Mesenchymal stem cell (in vitro differentiated cells and primary cell): ENCODE measurements at regions not wholly inside any gene's neighbourhood (a gene's known extent, or its start where the extent isn't known, plus 50 kb on each side); places are given as distances from the start of the nearest gene placed in this dataset.

Experiments used
- DNase-seq: peaks from one replicate; pipeline ENCODE4 v3.0.0-alpha.2; 2013
- H2AFZ ChIP-seq: one replicate; pipeline ENCODE4 v1.6.1; 2013; ENCODE audit warnings: low read depth, mild to moderate bottlenecking, control low read depth, inconsistent platforms, low read length, moderate library complexity
- H2AK5ac ChIP-seq: 2 replicates; pipeline ENCODE4 v1.6.1; 2013; ENCODE audit warnings: low read length, moderate library complexity, mild to moderate bottlenecking, inconsistent platforms; ENCODE audit not compliant: severe bottlenecking
- H2BK120ac ChIP-seq: one replicate; pipeline ENCODE4 v1.6.1; 2013; ENCODE audit warnings: low read depth, mild to moderate bottlenecking, inconsistent platforms, low read length, moderate library complexity
- H2BK12ac ChIP-seq, 2 experiments: one replicate each; pipeline ENCODE4 v1.6.1; 2013; ENCODE audit warnings: inconsistent platforms in 2 of 2, low read length in 2 of 2, mild to moderate bottlenecking in 2 of 2, moderate library complexity in 2 of 2, control low read depth in 1 of 2
- H2BK15ac ChIP-seq: one replicate; pipeline ENCODE4 v1.6.1; 2013; ENCODE audit warnings: mild to moderate bottlenecking, low read depth, inconsistent platforms; ENCODE audit not compliant: poor library complexity, severe bottlenecking
- H2BK5ac ChIP-seq: 2 replicates; pipeline ENCODE4 v1.6.1; 2013; ENCODE audit warnings: low read depth, mild to moderate bottlenecking, low read length, control low read depth, inconsistent platforms; ENCODE audit not compliant: poor library complexity, severe bottlenecking
- H3K14ac ChIP-seq, 2 experiments: one replicate each; pipeline ENCODE4 v1.6.1; 2013; ENCODE audit warnings: inconsistent platforms in 2 of 2, low read length in 2 of 2, control low read depth in 1 of 2, mild to moderate bottlenecking in 1 of 2, moderate library complexity in 1 of 2
- H3K18ac ChIP-seq, 2 experiments: one replicate each; pipeline ENCODE4 v1.6.1; 2013; ENCODE audit warnings: inconsistent platforms in 2 of 2, low read length in 2 of 2, control low read depth in 1 of 2, low read depth in 1 of 2, mild to moderate bottlenecking in 1 of 2
- H3K23ac ChIP-seq, 2 experiments: one replicate each; pipeline ENCODE4 v1.6.1; 2013; ENCODE audit warnings: inconsistent platforms in 2 of 2, low read length in 2 of 2, mild to moderate bottlenecking in 2 of 2, moderate library complexity in 2 of 2, control low read depth in 1 of 2
- H3K27ac ChIP-seq: 2 replicates; pipeline ENCODE4 v1.5.1; 2013; ENCODE audit warnings: mild to moderate bottlenecking, moderate library complexity, low read length, control low read depth, inconsistent platforms; ENCODE audit not compliant: poor library complexity, severe bottlenecking
- H3K27me3 ChIP-seq, 2 experiments: 2 replicates each; pipeline versions ENCODE4 v1.6.1 to v1.7.0; 2013; ENCODE audit warnings: low read length in 2 of 2, mild to moderate bottlenecking in 2 of 2, moderate library complexity in 2 of 2, control low read depth in 1 of 2, inconsistent platforms in 1 of 2; ENCODE audit not compliant: control insufficient read depth in 1 of 2, insufficient read depth in 1 of 2
- H3K36me3 ChIP-seq, 2 experiments: 2 replicates each; pipeline versions ENCODE4 v1.6.1 to v1.7.0; 2013; ENCODE audit warnings: low read length in 2 of 2, control low read depth in 1 of 2, inconsistent platforms in 1 of 2, low read depth in 1 of 2, mild to moderate bottlenecking in 1 of 2; ENCODE audit not compliant: insufficient read depth in 2 of 2, control insufficient read depth in 1 of 2
- H3K4ac ChIP-seq, 2 experiments: one replicate each; pipeline ENCODE4 v1.6.1; 2013; ENCODE audit warnings: inconsistent platforms in 2 of 2, low read length in 2 of 2, mild to moderate bottlenecking in 2 of 2, moderate library complexity in 2 of 2, control low read depth in 1 of 2, low read depth in 1 of 2
- H3K4me1 ChIP-seq: 2 replicates; pipeline ENCODE4 v1.6.1; 2013; ENCODE audit warnings: low read depth, low read length, control low read depth; ENCODE audit not compliant: control insufficient read depth, insufficient read depth
- H3K4me2 ChIP-seq: 2 replicates; pipeline ENCODE4 v1.6.1; 2013; ENCODE audit warnings: low read length, mild to moderate bottlenecking, inconsistent platforms; ENCODE audit not compliant: poor library complexity, severe bottlenecking
- H3K4me3 ChIP-seq, 2 experiments: 2 replicates each; pipeline versions ENCODE4 v1.5.1 to v1.7.0; 2013; ENCODE audit warnings: low read length in 2 of 2, mild to moderate bottlenecking in 2 of 2, control low read depth in 1 of 2, low read depth in 1 of 2; ENCODE audit not compliant: insufficient read depth in 1 of 2
- H3K79me1 ChIP-seq: replicated peaks from 2 replicates; pipeline ENCODE4 v1.6.1; 2013; ENCODE audit warnings: mild to moderate bottlenecking, control low read depth, low read length, inconsistent platforms; ENCODE audit not compliant: poor library complexity, severe bottlenecking
- H3K9ac ChIP-seq: 2 replicates; pipeline ENCODE4 v1.7.0; 2013; ENCODE audit warnings: mild to moderate bottlenecking, low read length, moderate library complexity
- H3K9me3 ChIP-seq: 2 replicates; pipeline ENCODE4 v1.7.0; 2013; ENCODE audit warnings: mild to moderate bottlenecking, low read length; ENCODE audit not compliant: control insufficient read depth
- H4K8ac ChIP-seq: one replicate; pipeline ENCODE4 v1.6.1; 2013; ENCODE audit warnings: inconsistent platforms, mild to moderate bottlenecking, low read length, moderate library complexity
- H4K91ac ChIP-seq: one replicate; pipeline ENCODE4 v1.6.1; 2013; ENCODE audit warnings: mild to moderate bottlenecking, low read length, inconsistent platforms
- WGBS: methylation state at CpG from one replicate; pipeline ENCODE4 v1.1.7; 2013; ENCODE audit warnings: mixed read lengths; 5-methylcytosine and 5-hydroxymethylcytosine counted together

- no peak overlapping the region for H3K4me2 ChIP-seq
- H3K9me3 ChIP-seq, result no peaks in the 10 kb centered on the region
- H3K23ac ChIP-seq, result no peak overlapping the region
- H2BK5ac ChIP-seq, result no peak overlapping the region
- H3K18ac ChIP-seq, result no peak overlapping the region
- no peaks in the 10 kb centered on the region for H3K4me1 ChIP-seq
- H2BK15ac ChIP-seq, result no peak overlapping the region
- no peak overlapping the region for H4K91ac ChIP-seq
- H3K9ac ChIP-seq, result no peak overlapping the region
- H3K36me3 ChIP-seq, result no peaks in the 10 kb centered on the region
- H3K4ac ChIP-seq, result no peak overlapping the region
- H3K27ac ChIP-seq, result no peak overlapping the region
- no peak for DNase-seq
- H2AFZ ChIP-seq, result no peak overlapping the region
- no peak overlapping the region for H2AK5ac ChIP-seq
- H3K4me3 ChIP-seq, result no peak overlapping the region
- H3K27me3 ChIP-seq, result no peaks in the 10 kb centered on the region
- no peak overlapping the region for H2BK12ac ChIP-seq
- no peaks in the 10 kb centered on the region for H3K79me1 ChIP-seq
- H4K8ac ChIP-seq, result no peak overlapping the region
- H3K14ac ChIP-seq, result no peak overlapping the region
- WGBS, result 78% methylated on average over 6 of the region's 6 CpGs
- H2BK120ac ChIP-seq, result no peak overlapping the region
These were observed 708.6 kb downstream of the DTWD2 start for GRCh38 chr5:118279540-118280294.

- Histone ChIP-seq H3K4ac (no peak overlapping the region), H3K36me3 (no peaks in the 10 kb centered on the region), H2BK120ac (no peak overlapping the region), H2BK5ac (no peak overlapping the region), H2BK12ac (no peak overlapping the region), H3K9ac (no peak overlapping the region), H3K18ac (no peak overlapping the region), H3K14ac (no peak overlapping the region), H3K79me1 (no peaks in the 10 kb centered on the region), H2AFZ (no peak overlapping the region), H4K8ac (no peak overlapping the region), H2BK15ac (no peak overlapping the region), H4K91ac (no peak overlapping the region), H3K27me3 (no peaks in the 10 kb centered on the region), H2AK5ac (no peak overlapping the region), H3K4me1 (no peaks in the 10 kb centered on the region), H3K4me3 (no peak overlapping the region), H3K27ac (no peak overlapping the region), H3K9me3 (no peaks in the 10 kb centered on the region), H3K23ac (no peak overlapping the region), H3K4me2 (no peak overlapping the region)
- no CpG with 5 or more reads among the region's 1 CpG for WGBS
- no peak for DNase-seq
These were observed 717.8 kb downstream of the DTWD2 start for GRCh38 chr5:118270526-118270925.

- no peak overlapping the region for H2BK12ac ChIP-seq
- no peak overlapping the region for H2BK5ac ChIP-seq
- H3K4ac ChIP-seq, result no peak overlapping the region
- no peak overlapping the region for H4K91ac ChIP-seq
- no peak overlapping the region for H4K8ac ChIP-seq
- no peak overlapping the region for H3K23ac ChIP-seq
- WGBS, result 86% methylated on average over 1 of the region's 1 CpG
- no peaks in the 10 kb centered on the region for H3K79me1 ChIP-seq
- H3K36me3 ChIP-seq, result no peaks in the 10 kb centered on the region
- H2BK120ac ChIP-seq, result no peak overlapping the region
- H3K4me1 ChIP-seq, result no peaks in the 10 kb centered on the region
- H3K27me3 ChIP-seq, result no peaks in the 10 kb centered on the region
- no peak overlapping the region for H3K9ac ChIP-seq
- no peak overlapping the region for H3K4me2 ChIP-seq
- H2BK15ac ChIP-seq, result no peak overlapping the region
- H2AFZ ChIP-seq, result no peak overlapping the region
- H3K4me3 ChIP-seq, result no peak overlapping the region
- H3K18ac ChIP-seq, result no peak overlapping the region
- H2AK5ac ChIP-seq, result no peak overlapping the region
- no peak overlapping the region for H3K27ac ChIP-seq
- no peak overlapping the region for H3K14ac ChIP-seq
- H3K9me3 ChIP-seq, result no peaks in the 10 kb centered on the region
- DNase-seq, result no peak
These were observed 730.1 kb downstream of the DTWD2 start for GRCh38 chr5:118258223-118258622.

GRCh38 chr5:118257066-118257465 is 731.3 kb downstream of the DTWD2 start:
- peaks cover 1% of the 10 kb centered on the region for H3K9me3 ChIP-seq
- H3K79me1 ChIP-seq, result no peaks in the 10 kb centered on the region
- DNase-seq, result no peak
- H3K4me3 ChIP-seq, result no peak overlapping the region
- no peak overlapping the region for H2BK5ac ChIP-seq
- no peak overlapping the region for H4K8ac ChIP-seq
- H3K4me2 ChIP-seq, result no peak overlapping the region
- H2BK12ac ChIP-seq, result no peak overlapping the region
- no peak overlapping the region for H2AFZ ChIP-seq
- H2AK5ac ChIP-seq, result no peak overlapping the region
- no peak overlapping the region for H4K91ac ChIP-seq
- no peaks in the 10 kb centered on the region for H3K4me1 ChIP-seq
- no peak overlapping the region for H3K14ac ChIP-seq
- no peaks in the 10 kb centered on the region for H3K27me3 ChIP-seq
- no peaks in the 10 kb centered on the region for H3K36me3 ChIP-seq
- H2BK120ac ChIP-seq, result no peak overlapping the region
- H3K4ac ChIP-seq, result no peak overlapping the region
- no peak overlapping the region for H3K27ac ChIP-seq
- H3K23ac ChIP-seq, result no peak overlapping the region
- H3K18ac ChIP-seq, result no peak overlapping the region
- no peak overlapping the region for H3K9ac ChIP-seq
- no peak overlapping the region for H2BK15ac ChIP-seq
